Vagina (tissue), 2 donors: ENCODE measurements at regions not wholly inside any gene's neighbourhood (a gene's known extent, or its start where the extent isn't known, plus 50 kb on each side); places are given as distances from the start of the nearest gene placed in this dataset.

ENCODE experiments used
- POLR2A ChIP-seq, 2 donors: fragments of 450-650 bp; IDR thresholded peaks; one replicate each; pipeline ENCODE4 v1.6.1; 2017; ENCODE audit warnings: antibody characterized with exemption in 2 of 2, mild to moderate bottlenecking in 2 of 2, moderate library complexity in 2 of 2
- POLR2AphosphoS5 ChIP-seq, 2 donors: sonication (generic); formaldehyde crosslinking; IDR thresholded peaks; one replicate each; pipeline ENCODE4 v1.9.0; 2017; ENCODE audit warnings: antibody characterized with exemption in 2 of 2, mild to moderate bottlenecking in 2 of 2, low read depth in 1 of 2; ENCODE audit not compliant: insufficient read depth in 1 of 2
- TF ChIP-seq, protein P1 (sequence below), 3 experiments: fragments of 450-650 bp in 2 of 3; fragments of 200-600 bp in 1 of 3; sonication (generic) in 1 of 3; IDR thresholded peaks; one replicate each; pipeline ENCODE4 v1.5.1; 2017 to 2019; ENCODE audit warnings: antibody characterized with exemption in 3 of 3, mild to moderate bottlenecking in 2 of 3, moderate library complexity in 2 of 3

DNA sequence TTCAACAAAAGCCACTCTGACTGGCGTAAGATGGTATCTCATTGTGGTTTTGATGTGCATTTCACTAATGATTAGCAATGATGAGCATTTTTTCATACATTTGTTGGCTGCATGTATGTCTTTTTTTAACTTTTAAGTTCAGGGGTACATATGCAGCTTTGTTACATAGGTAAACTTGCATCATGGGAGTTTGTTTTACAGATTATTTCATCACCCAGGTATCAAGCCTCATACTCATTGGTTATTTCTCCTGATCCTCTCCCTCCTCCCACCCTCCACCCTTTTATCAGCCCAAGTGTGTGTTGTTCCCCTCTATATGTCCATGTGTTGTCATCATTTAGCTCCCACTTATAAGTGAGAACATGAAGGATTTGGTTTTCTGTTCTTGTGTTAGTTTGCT lies 154.1 kb upstream of the POGK start:
- TF ChIP-seq, protein P1, sequence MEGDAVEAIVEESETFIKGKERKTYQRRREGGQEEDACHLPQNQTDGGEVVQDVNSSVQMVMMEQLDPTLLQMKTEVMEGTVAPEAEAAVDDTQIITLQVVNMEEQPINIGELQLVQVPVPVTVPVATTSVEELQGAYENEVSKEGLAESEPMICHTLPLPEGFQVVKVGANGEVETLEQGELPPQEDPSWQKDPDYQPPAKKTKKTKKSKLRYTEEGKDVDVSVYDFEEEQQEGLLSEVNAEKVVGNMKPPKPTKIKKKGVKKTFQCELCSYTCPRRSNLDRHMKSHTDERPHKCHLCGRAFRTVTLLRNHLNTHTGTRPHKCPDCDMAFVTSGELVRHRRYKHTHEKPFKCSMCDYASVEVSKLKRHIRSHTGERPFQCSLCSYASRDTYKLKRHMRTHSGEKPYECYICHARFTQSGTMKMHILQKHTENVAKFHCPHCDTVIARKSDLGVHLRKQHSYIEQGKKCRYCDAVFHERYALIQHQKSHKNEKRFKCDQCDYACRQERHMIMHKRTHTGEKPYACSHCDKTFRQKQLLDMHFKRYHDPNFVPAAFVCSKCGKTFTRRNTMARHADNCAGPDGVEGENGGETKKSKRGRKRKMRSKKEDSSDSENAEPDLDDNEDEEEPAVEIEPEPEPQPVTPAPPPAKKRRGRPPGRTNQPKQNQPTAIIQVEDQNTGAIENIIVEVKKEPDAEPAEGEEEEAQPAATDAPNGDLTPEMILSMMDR (IDR thresholded peaks at IDR 0.05), result no peak
- no peak for TF ChIP-seq POLR2AphosphoS5 (IDR thresholded peaks at IDR 0.05; ENCODE audit: insufficient read depth in 1 of 2, low read depth in 1 of 2)
- no peak for TF ChIP-seq POLR2A (IDR thresholded peaks at IDR 0.05)
